NCI-H1694 (cell line): ENCODE measurements at regions not wholly inside any gene's neighbourhood (a gene's known extent, or its start where the extent isn't known, plus 50 kb on each side); places are given as distances from the start of the nearest gene placed in this dataset.

Source experiments
- DNase-seq: peaks from one replicate; lab custom pipeline; 2025; lab: John Stamatoyannopoulos, UW

GRCh38 chr11:116115801-116116200 is 611.6 kb upstream of the CADM1 start:
- DNase-seq = no peak

DNA sequence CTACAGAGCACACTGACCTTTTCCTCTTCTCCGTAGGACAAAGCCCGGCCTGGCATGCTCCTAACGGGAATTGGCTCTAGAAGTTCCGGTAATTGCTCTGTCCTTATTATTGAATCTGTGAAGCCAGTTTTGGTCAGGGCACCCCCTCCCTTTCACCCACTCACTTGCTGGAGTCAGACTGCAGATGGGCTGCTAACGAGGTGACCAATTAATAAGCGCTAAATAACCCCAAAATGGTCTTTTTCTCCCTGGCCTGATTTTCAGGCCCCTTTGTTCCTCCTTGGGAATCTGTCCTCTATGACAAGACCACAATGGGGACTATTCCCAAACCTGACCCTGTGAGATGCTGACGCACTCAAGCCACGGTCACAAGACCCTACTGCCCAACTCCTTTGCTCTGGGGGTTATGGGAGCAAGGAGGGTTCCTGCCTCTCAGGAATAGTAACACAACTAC is 610.0 kb upstream of the CADM1 start:
- DNase-seq = no peak

- DNase-seq = peak; percentile 34
Measured at GRCh38 chr11:116112087-116112935, 608.1 kb upstream of the CADM1 start.

DNA sequence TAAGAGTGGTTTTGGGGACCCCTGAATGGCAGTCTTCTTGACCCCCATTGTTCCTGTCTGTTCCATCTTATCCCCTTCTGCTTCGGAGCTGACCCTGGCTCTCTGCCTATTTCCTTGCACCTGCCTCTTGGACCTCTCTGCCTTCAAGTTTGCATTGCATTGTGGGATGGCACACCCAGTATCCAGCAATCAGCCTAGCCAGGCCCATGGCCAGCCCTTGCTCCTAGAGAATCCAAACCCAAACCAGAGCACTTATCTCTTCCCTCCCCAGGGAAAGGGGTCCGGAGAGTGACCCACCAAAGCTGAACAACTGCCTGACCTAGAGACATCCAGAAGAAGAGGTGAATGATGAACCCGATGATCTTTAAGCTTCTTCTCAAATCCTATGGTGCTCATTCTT is 607.3 kb upstream of the CADM1 start:
- DNase-seq = no peak

GRCh38 chr11:116110802-116111201 is 606.6 kb upstream of the CADM1 start:
- no peak for DNase-seq

DNA sequence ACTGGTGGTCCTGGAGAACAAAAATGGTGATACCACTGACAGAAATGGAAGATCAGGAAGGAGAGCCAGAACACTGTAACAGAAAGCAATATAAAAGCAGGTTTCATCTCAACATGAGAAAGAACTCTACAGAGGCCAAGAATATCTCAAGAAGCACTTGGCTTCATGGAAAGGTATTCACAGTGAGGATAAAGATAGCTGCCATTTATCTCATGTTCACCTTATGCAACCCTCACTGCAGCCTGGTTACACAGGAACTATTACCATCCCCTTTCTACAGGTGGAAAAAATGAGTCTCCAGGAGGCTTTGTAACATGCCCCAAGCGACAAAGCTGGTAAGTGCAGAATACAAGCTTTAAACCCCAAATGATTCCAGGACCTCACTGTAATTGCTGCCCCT is 606.1 kb upstream of the CADM1 start:
- DNase-seq = no peak

GRCh38 chr11:116109228-116109627 is 605.0 kb upstream of the CADM1 start:
- DNase-seq = no peak

- DNase-seq = no peak
Measured at GRCh38 chr11:116108161-116108560, 603.9 kb upstream of the CADM1 start.

DNA sequence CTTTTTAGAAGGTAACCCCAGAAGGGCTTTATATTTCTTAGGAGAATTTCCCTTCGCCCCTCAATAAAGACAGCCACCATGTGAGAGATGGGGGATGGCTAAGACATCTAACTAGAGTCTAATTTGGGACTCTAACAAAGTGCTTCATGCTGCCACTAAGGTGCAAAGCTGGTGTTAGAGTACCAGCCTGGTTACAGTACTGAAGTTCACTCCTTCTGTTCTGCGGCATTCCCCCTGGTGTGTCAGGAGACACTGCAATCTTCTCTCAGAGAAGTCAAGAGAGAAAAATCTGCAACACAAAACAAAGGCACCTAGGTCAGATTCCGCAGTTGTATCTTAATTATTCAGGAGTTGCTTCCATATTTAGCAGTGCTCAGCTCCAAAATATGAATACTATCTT is 603.0 kb upstream of the CADM1 start:
- DNase-seq = no peak

DNA sequence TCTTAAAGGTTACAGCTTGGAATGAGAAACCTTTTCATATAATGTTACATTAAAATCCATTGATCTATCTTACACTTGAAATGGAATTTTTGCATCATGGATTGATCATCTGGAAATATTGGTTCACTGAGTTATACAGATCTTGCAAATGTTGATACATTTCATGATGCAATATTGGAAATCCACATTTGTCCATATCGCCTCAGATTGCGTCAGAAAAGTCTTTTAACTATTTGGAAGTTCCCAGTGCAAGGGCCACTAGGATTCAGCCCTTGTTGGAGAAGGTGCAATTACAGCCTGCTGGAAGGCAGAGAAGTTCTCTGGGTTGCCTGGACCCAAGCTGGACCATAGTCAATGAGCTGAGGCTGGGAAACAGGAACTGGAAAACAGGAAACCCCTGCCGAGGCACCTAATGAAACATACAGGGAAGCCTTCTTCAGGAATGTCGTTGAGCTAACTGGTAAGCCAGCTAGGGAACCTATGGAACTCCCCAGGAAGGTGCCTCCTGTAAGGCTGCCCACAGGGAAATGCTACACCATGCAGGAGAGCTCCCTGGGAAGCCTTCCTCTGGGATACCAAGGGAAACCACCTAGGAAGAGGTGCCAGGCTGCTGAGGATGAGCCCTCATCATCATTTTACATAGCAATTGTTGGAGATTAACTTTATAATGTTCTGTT is 600.4 kb upstream of the CADM1 start:
- DNase-seq = no peak

DNA sequence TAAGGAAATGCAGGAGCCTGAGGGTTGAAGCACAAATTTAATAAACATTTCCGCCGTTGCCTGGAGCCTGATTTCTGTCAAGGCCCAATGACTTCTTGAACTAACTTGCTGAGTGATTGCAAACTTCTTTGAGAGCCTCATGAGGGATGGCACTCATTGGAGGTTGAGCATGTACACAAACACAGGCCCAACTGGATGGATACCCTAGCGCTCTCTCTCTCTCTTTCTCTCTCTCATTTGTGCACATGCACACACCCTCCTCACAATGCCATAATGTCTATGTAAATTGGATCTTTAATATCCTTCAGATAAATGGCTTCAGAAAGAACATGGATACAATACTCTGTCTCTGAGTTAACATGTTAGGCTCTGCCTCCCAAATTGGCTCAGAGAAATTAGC is 597.7 kb upstream of the CADM1 start:
- DNase-seq = no peak

DNA sequence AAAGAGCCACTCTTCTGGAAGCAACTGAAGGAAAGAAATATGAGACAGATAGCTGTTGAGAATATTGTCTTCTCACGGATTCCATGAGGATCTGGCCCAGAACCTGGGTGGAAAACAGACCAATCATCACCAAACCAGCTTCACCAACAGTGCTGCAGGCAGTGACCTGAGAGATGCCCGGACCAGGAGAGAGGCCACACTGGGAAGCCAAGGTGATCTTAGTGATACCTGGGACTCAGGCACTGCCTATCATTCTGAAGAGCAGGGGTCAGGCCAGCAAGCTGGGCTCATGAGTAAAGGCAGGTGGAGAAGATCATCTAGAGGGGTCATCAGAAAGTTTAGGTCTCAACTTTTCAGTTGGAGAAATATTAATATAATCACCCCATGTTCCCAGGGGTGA is 595.8 kb upstream of the CADM1 start:
- no peak for DNase-seq

- DNase-seq = no peak
Measured at GRCh38 chr11:116099541-116099940, 595.3 kb upstream of the CADM1 start.

- no peak for DNase-seq
Measured at GRCh38 chr11:116096272-116096995, 592.2 kb upstream of the CADM1 start.

DNA sequence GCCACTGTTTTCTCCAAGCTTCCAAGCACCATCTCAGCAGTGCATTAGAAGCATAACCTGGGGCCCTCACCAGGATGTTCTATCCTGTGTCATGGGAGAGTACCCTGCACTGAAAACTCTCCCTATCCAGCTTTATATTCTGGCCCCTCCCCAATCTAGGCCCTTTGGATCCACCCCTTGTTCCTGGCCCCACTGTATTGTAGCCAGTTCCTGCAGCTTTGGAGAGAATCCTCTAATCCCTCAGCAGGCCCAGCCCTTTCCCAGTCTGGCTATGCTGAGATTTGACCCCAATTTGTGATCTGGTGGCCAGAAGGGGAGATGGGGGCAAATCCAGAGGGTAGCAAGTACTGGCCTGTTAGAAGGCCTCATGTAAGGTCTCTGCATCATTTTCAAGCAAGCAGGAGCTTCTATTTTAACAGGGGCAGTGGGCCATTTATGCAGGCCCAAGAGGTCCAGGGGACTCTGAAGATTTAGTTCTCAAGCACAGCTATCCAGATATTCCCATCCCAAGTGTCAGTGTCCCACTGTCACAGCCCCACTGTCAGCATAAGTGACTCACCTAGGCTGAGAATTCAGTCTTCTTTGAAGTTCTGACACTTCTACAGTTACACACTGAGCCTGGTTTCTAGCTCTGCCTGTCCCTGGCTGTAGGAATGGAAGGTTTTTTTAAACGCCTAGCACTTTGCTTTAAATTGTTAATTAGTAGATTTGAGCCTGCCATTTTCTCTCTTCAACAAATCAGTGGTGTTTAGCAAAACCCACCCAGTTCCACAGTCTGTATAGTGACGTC is 589.5 kb upstream of the CADM1 start:
- DNase-seq = no peak

GRCh38 chr11:116093065-116093464 is 588.9 kb upstream of the CADM1 start:
- no peak for DNase-seq

GRCh38 chr11:116086426-116086825 is 582.2 kb upstream of the CADM1 start:
- DNase-seq = no peak

GRCh38 chr11:116085031-116085635 is 580.9 kb upstream of the CADM1 start:
- DNase-seq = no peak

- DNase-seq = no peak
Measured at GRCh38 chr11:116084511-116084910, 580.3 kb upstream of the CADM1 start.

- no peak for DNase-seq
Measured at GRCh38 chr11:116082256-116082655, 578.0 kb upstream of the CADM1 start.

DNA sequence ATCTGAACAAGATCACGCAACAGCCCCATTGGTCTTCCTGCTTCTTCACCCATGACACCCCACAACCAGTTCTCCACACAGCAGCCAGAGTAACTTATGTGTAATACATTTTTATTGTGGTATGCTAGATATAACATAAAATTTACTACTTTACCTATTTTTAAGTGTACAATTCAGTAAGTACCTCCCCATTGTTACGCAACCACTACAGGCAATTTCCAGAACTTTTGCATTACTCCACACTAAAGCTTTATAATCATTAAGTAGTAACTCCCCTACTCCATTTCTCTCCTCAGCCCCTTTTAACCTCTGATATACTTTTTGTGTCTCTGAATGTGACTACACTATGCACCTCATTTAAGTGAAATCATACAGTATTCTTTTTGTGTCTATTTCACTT is 575.4 kb upstream of the CADM1 start:
- DNase-seq = no peak
